ENCODE measurements at regions not wholly inside any gene's neighbourhood (a gene's known extent, or its start where the extent isn't known, plus 50 kb on each side); places are given as distances from the start of the nearest gene placed in this dataset.

DNA sequence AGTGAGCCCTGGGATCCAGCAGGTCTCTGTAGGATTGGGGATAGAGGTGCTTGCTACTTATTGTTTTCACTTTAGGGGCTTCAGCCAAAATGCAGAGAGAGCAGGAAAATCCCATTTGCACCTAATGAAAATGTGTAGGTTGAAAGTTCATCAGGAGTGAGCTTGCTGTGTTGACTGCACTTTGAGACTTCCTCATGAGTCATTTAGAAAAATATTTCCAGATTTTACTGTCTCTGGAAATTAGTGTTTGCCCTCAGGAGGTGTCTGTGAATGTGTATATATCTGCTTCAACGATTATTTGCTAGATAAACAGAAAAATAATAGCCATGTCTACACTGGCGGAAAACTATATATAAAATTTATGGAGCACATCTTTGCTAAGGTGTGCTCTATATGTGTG is 159.3 kb downstream of the CAND1 start:
- TF ChIP-seq, protein P1, sequence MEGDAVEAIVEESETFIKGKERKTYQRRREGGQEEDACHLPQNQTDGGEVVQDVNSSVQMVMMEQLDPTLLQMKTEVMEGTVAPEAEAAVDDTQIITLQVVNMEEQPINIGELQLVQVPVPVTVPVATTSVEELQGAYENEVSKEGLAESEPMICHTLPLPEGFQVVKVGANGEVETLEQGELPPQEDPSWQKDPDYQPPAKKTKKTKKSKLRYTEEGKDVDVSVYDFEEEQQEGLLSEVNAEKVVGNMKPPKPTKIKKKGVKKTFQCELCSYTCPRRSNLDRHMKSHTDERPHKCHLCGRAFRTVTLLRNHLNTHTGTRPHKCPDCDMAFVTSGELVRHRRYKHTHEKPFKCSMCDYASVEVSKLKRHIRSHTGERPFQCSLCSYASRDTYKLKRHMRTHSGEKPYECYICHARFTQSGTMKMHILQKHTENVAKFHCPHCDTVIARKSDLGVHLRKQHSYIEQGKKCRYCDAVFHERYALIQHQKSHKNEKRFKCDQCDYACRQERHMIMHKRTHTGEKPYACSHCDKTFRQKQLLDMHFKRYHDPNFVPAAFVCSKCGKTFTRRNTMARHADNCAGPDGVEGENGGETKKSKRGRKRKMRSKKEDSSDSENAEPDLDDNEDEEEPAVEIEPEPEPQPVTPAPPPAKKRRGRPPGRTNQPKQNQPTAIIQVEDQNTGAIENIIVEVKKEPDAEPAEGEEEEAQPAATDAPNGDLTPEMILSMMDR (IDR thresholded peaks at IDR 0.05; ENCODE audit: low read length): no peak
- no peak for TF ChIP-seq EZH2 (optimal IDR thresholded peaks at IDR 0.05; ENCODE audit: low read depth, low read length)

Measured in MM.1S (cell line).